ENCODE measurements at regions not wholly inside any gene's neighbourhood (a gene's known extent, or its start where the extent isn't known, plus 50 kb on each side); places are given as distances from the start of the nearest gene placed in this dataset.

DNA sequence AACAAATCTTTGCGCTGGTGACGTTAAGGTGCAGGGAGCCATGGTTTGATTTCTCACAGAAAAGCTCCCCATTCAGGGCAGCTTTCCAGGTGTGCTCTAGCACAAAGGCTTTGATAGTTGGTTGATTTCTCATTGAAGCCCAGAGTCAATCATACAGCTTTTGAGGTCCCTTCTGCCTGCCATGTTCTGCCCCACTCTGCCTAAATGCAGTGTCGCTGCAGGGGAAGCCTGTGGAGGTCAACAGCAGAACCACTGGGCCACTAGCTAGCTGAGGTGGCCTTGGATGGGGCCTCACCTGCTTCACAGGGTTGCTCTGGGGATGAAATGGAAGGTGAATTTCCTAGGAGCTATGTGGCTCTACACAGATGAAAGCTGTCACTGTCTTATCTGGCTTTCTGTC, 278.3 kb downstream of the TLE3 start:
- TF ChIP-seq ZFX (IDR thresholded peaks at IDR 0.05; ENCODE audit: borderline replicate concordance): no peak
- TF ChIP-seq, protein P1, sequence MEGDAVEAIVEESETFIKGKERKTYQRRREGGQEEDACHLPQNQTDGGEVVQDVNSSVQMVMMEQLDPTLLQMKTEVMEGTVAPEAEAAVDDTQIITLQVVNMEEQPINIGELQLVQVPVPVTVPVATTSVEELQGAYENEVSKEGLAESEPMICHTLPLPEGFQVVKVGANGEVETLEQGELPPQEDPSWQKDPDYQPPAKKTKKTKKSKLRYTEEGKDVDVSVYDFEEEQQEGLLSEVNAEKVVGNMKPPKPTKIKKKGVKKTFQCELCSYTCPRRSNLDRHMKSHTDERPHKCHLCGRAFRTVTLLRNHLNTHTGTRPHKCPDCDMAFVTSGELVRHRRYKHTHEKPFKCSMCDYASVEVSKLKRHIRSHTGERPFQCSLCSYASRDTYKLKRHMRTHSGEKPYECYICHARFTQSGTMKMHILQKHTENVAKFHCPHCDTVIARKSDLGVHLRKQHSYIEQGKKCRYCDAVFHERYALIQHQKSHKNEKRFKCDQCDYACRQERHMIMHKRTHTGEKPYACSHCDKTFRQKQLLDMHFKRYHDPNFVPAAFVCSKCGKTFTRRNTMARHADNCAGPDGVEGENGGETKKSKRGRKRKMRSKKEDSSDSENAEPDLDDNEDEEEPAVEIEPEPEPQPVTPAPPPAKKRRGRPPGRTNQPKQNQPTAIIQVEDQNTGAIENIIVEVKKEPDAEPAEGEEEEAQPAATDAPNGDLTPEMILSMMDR (IDR thresholded peaks at IDR 0.05): no peak
- no peak overlapping the region for H3K27ac ChIP-seq

DNA sequence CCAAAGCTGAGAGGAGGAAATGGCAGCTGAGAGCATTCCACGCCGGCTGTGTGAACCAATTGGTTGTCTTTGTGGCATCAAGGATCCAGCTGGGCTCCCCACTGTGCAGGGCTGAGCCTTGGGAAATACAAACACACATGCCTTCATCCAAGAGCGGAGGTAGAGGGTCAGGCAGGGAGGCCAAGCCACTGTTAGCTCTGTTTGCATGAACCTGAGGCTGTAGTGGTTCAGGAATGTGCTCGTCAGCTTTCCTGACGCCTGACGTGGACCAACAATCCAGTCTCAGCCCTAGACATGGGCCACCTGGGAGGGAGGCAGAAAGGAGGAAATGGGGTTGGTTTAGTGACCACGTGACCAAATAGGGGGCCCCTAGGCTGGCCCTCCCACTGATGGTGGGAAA, 276.9 kb downstream of the TLE3 start:
- H3K27ac ChIP-seq: no peak overlapping the region
- TF ChIP-seq, protein P1 (IDR thresholded peaks at IDR 0.05): no peak
- TF ChIP-seq ZFX (IDR thresholded peaks at IDR 0.05; ENCODE audit: borderline replicate concordance): no peak

DNA sequence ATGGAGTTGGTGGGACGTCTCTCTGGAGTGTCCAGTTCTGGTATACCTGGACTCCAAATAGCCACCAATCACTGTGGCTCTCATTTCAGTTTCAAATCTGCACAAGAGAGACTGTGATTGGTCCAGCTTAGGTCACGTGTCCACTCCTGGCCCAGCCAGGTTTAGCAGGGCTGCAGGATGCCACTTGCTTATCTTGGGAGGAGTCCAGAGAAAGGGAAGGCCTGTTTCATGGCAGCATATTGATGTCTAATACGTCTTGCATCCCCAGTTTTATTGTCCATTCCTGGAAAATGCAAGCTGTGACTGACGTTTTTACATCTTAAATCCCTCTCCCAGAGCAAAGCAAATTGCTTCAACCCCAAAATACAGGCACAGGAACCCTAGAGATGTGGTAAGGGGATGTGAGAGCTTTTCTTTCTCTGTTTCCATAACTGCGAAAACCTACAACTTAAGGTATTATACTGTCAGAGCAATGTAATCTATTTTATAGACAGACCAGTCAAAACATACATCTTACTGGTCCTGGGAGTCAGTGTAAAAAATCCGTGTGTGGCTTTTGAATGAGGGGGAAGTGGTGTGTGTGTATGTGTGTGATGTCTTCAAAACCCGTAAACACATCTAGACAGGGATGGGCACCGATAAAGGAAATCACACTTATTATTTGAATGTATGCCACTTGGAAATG, 274.4 kb downstream of the TLE3 start:
- no peak overlapping the region for H3K27ac ChIP-seq
- TF ChIP-seq, protein P1 (IDR thresholded peaks at IDR 0.05): no peak
- TF ChIP-seq ZFX (IDR thresholded peaks at IDR 0.05; ENCODE audit: borderline replicate concordance): no peak

DNA sequence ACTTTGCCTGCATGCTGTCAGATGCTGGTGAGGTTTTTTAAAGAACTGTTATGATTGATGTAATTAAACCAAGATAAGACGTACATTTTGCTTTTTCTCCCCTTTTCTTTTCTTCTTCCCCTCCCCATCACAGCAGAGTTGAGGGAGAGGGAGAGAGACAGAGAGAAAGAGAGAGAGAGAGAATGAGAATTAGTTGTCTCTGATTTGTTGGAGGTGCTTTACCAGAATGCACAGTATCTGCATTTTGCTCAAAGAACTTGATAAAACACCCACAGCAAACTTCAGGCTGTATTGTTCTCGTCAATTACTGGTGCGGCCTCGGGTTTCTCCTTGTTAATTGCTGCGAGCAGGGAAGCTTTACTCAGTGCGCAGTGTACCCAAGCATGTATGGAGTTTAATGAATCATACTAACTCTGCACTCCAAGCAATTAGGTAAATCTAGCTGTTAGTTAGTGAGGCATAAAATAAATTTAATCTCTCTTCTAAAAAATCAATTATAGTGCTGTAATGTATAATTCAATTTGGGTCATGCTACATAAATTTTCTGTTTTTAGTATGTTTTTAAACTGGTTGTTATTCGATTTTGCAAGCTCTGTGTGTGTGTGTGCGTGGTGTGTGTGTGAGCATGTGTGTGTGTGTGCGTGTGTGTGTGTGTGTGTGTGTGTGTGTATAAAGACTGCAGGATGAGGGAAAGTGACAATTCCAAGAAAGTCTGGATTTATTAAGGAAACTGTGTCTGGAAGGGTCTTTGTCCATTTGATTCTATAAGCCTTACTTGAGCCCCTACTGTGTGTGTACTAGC, 273.4 kb downstream of the TLE3 start:
- no peak for TF ChIP-seq ZFX (IDR thresholded peaks at IDR 0.05; ENCODE audit: borderline replicate concordance)
- TF ChIP-seq, protein P1 (IDR thresholded peaks at IDR 0.05): no peak
- H3K27ac ChIP-seq: no peak overlapping the region

DNA sequence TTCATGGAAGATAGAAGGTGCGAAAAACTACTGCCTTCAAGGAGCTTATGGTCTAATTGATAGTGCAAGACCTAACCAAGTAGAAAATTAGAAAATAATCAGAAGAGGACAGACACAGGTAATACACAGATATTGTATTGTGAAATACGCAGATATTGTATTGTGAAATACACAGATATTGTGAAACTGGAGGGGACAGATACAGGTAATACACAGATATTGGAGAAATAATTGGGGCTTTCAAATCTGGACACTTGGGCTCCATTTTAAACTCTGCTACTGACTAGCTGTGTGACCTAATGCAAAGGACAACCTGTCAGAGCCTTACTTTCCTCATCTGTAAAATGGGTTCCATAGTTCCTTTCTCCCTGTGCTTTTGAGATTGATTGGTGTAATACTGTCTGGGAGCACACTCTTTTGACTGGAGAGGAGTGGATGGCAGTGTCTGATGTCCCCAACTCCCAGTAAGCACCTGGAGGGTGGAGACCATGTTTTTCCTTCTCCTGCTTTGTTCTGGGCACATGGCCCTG, 272.8 kb downstream of the TLE3 start:
- TF ChIP-seq, protein P1 (IDR thresholded peaks at IDR 0.05): no peak
- no peak for TF ChIP-seq ZFX (IDR thresholded peaks at IDR 0.05; ENCODE audit: borderline replicate concordance)
- H3K27ac ChIP-seq: no peak overlapping the region

DNA sequence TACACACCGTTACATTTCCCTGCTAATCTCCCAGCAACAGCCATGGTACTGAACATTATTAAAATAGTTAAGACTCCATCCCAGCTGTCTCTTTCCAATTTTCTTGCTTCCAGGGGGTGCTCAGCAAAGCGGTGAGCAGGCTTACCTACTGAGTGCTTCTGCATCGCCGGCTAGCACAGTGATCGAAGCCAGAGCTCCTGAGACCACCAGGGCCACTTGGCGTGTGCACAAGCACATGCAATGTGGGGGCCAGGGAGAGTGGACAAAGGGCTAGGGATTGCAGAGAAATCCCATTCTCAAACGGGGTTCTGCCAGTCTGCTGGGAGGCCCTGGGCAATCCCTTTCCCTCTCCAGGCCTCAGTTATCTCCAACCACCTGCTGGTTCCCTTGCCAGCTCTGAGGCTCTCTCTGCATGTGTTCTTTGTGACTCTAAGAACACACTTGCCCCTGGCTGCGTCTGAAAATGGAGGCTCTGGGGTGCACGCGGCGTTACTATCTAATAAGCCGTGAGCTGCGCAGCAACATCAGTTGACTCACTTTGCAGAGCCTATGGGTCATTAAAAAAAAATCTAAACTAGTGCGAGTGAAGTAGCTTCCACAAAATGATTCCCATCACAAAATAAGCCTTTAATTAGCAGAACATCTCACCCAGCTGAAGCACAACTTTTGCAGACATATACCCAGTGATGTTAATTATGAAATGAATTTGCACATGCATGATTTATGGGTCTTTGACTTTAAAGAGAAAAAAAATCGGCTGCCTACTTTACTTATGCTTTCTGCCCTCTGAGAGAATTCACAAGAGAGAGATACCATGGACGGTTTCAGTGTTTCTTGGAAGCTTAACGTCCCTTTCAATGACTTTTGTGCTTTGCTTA, 271.5 kb downstream of the TLE3 start:
- TF ChIP-seq, protein P1 (IDR thresholded peaks at IDR 0.05): no peak
- TF ChIP-seq ZFX (IDR thresholded peaks at IDR 0.05; ENCODE audit: borderline replicate concordance): no peak
- H3K27ac ChIP-seq: no peak overlapping the region

Measured in 22Rv1 (cell line).